ENCODE measurements at regions not wholly inside any gene's neighbourhood (a gene's known extent, or its start where the extent isn't known, plus 50 kb on each side); places are given as distances from the start of the nearest gene placed in this dataset.

GRCh38 chr18:65039578-65039977 is 711.2 kb upstream of the CDH7 start:
- no peak for TF ChIP-seq YY1 (IDR thresholded peaks at IDR 0.05; ENCODE audit: insufficient read depth, insufficient read length)
- TF ChIP-seq ZNF274 (IDR thresholded peaks at IDR 0.05; ENCODE audit: low read depth, low read length): no peak
